HG03175 (cell line): ENCODE measurements at regions not wholly inside any gene's neighbourhood (a gene's known extent, or its start where the extent isn't known, plus 50 kb on each side); places are given as distances from the start of the nearest gene placed in this dataset.
A peak's percentile ranks its signal among the peaks of the same experiment; 100 is the strongest.

Source experiments
- ATAC-seq: cut with Tn5 transposase; IDR thresholded peaks from one replicate; pipeline ENCODE4 v1.9.1; 2021; ENCODE audit warnings: mild to moderate bottlenecking, moderate library complexity; ENCODE audit not compliant: unreplicated experiment

DNA sequence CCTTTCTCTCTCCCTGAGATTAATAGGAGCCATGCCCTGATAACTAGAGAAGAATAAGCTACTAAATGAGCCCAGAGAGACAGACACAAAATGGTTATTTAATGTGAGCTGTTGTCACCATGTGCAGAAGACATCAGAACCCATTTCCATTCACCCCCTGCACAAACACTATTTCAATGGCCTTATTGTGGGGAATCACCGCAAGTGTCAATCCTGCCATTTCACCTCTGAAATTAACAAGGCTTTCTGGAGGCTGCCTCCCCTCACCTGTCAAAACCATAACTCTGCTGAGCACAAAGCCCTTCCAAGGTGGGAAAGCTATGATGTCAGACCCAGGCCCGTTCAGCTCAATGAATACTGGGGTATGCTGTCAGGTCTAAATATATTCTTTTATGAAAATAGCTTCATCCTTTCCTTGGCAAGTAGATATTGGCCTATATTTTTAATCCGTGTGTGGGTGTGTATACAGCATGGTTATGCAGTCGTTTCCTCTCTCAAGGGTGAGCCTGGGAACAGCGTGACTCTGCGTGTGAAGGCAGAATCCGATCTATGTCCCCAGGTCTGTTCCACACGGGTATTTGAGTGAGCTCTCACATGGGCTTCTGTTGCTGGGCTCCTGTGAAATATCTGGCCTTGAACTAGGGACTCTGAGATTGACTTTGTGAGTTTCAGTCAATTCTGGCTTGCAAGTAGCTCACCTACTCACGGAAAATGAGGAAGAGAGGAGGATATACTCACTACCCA is 266.3 kb downstream of the FBXW7 start:
- no peak for ATAC-seq

- peak; percentile 59 for ATAC-seq
Measured at GRCh38 chr4:152267811-152268210, 268.1 kb downstream of the FBXW7 start.

DNA sequence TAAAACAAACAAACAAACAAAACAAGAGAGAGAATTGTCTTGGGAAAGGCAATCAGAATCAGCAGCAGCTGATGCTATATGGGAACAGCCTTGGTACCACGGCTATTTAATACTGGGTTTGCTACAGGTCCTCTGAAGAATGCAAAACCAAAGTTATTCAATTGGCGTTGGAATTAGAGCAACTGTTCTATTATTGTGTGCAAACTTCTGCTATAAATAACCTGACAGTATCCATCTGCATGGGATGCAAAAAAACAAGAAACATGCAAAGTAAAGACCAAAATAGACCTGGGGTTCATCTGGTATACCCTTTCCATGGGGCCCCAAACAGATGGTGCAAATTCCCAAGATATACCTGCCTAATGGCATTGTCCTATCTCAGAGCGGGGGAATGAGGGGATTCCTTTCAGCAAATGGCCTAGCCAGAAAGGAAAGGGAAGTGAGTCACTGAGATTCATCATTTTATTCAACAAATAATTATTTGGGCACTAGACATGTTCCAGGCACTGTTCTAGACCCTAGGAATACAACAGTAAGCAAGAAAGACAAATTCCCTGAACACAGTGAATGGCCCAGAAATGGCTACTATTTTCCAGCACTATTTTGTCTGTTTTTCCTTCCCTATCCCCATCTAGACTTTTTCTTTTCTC is 268.9 kb downstream of the FBXW7 start:
- no peak for ATAC-seq

DNA sequence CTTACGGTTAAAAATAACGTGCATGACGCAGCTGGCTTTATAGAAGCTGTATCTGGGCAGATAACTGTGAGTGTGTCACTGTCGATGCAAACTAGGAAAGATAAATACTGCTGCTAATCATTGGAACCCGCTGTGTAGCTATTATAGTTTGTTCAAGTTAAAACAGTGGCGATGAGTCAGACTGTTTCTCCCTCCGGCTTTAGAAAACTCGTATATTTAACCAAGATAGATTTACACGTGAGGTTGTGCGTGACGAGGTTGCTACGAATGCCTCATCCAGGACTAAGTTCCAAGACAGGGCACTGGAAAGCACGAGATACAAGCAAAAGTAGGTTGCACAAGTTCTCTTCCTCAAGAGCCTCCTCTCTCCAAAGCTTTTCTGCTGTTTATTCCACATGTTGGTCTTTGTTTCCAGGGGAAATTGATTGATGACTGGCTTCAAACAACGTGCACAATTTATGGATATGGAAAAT is 270.7 kb downstream of the FBXW7 start:
- no peak for ATAC-seq

DNA sequence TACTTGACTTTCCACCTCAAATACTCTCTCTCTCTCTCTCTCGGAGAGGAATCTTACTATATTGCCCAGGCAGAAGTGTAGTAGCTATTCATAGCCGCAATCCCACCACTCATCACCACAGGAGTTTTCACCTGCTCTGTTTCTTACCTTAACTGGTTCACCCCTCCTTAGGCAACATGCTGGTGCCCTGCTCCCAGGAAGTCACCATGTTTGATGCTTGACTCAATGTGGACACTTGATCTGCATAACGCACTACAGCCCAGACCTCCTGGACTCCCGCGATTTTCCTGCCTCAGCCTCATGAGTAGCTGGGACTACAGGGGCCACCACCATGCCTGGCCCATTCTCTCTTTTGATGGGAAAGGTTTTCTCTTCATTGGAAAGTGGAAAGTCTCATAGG is 271.8 kb downstream of the FBXW7 start:
- no peak for ATAC-seq

DNA sequence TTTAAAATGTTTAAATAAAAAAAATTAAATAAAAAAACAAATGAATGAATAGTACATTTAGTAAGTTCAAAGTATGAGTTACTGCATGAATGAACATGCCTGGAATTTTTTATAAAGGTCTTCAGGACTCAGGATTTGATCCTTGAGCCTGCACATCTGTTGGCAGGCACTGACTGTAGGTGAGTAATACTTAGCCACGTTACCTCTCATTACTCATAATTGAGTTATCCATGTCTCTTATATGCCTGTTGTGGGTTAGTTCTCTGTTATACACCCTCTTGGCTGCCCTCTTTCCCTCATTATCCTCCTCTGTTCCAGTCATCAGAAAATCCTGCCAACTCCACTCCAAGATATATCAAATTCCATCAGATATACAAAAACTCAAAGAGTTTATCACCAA is 276.0 kb downstream of the FBXW7 start:
- ATAC-seq, result no peak

- ATAC-seq, result no peak
Measured at GRCh38 chr4:152258804-152259708, 276.8 kb downstream of the FBXW7 start.

GRCh38 chr4:152258391-152258790 is 277.5 kb downstream of the FBXW7 start:
- no peak for ATAC-seq

- ATAC-seq, result no peak
Measured at GRCh38 chr4:152257601-152258066, 278.3 kb downstream of the FBXW7 start.

DNA sequence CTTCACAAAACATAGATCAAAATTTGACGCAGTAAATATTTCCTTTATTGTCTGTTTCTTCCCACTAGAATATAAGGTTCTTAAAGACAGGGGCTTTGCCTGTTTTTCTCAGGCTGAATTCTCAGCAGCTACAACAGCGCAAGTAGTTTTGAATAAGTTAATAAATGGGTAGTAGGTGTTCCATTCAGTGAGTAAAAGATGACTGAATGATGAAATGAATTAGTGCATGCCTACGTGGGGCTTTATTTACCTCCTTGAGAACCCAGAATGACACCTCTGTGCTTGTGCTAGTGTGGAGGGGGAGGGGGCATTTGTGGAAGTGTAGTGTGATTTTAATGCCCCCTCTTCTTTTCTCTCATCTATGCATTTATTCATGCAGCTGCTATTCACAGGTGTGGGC is 278.9 kb downstream of the FBXW7 start:
- no peak for ATAC-seq

DNA sequence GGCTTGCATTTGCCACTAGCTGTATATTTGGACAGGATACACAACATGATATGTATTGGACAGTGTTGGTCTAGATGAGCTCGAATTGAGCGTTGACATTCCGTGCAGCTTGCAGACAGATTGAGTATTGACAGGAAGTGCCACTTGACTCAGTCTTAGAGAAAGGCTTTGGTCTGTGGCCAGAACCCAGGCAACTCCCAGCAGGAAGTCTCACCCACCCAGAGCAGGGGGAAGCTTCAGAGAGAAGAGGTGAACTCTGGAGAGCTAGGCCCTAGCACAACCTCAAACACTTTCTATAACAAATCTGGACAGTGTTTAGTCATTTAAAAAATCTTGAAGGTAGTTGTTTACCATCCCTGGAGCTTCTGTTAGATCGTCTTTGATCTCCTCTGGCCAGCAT is 280.5 kb downstream of the FBXW7 start:
- ATAC-seq, result peak; percentile 81

DNA sequence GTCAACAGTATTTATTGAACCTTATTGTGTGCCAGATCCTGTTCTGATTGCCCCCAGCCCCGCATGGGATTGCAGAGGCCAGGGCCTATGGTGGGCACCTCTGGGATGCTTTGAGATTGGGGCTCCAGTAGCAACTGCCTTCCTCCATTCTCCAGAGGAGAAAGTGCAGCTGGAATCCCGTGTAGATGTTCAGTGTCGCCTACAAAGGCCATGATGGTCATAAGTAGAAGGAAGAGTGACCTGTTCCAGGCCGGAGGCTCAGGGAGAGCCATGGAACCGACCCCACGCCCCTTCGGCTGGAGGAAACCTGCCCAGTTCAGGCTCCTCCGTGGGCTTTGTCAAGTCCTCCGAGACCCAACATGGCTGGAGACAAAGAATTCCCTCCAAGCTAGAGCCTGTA is 287.5 kb downstream of the FBXW7 start:
- no peak for ATAC-seq

- no peak for ATAC-seq
Measured at GRCh38 chr4:152247271-152247975, 288.5 kb downstream of the FBXW7 start.

GRCh38 chr4:152246659-152247058 is 289.2 kb downstream of the FBXW7 start:
- no peak for ATAC-seq

- no peak for ATAC-seq
Measured at GRCh38 chr4:152245680-152246079, 290.2 kb downstream of the FBXW7 start.

- no peak for ATAC-seq
Measured at GRCh38 chr4:152244659-152245058, 291.2 kb downstream of the FBXW7 start.

GRCh38 chr4:152243896-152244595 is 291.8 kb downstream of the FBXW7 start:
- ATAC-seq, result no peak

GRCh38 chr4:152243206-152243605 is 292.7 kb downstream of the FBXW7 start:
- ATAC-seq, result no peak

DNA sequence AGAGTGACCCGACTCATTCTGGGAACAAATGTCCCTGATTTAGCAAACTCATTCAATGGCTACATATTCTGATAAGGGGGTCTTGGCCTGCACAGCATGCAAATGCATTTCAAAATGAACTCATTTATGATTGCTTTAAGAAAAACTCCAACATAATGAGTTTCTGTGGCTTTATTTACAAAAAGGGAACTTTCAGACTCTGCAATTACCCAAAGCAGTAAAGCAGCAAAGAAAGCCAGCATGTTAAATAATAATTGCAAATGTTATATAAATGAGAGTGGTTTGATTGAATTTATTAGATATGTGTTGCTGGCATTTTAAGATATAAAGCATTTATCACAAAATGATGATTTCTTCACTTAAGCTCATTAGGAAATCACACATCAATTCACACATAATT is 295.7 kb downstream of the FBXW7 start:
- ATAC-seq, result no peak

DNA sequence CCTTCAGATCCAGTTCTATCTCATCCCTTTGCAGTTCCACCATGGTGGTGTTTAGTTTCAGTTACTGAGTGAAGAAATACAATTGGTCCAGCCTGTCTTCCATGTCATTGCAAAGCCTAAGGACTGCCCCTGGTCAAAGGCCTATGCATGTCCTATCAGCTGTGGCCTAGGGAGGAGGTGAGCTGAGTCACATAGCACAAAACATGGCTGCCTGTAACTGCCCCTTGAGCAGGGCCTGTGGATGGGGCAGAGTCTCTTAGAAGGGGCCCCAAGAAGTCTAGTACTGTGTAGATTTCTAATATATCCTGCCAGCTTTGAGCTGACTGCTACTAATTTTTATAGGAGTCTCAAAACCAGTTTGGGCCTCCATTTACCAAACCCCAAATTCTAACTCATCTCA is 296.7 kb downstream of the FBXW7 start:
- ATAC-seq, result no peak
